Neural crest cell (in vitro differentiated cells): ENCODE measurements at regions not wholly inside any gene's neighbourhood (a gene's known extent, or its start where the extent isn't known, plus 50 kb on each side); places are given as distances from the start of the nearest gene placed in this dataset.

Experiments used
- DNase-seq: peaks from one replicate; pipeline ENCODE4 v3.0.0; 2021; ENCODE audit warnings: low read depth, mixed read lengths, low spot score
- H3K27ac Mint-ChIP-seq: one replicate; pipeline ENCODE4 v1.8.0; 2021; ENCODE audit warnings: mild to moderate bottlenecking, mixed read lengths; ENCODE audit not compliant: unreplicated experiment
- H3K27me3 Mint-ChIP-seq: 2 replicates; pipeline ENCODE4 v1.8.0; 2021; ENCODE audit warnings: low read depth, mild to moderate bottlenecking, mixed read lengths
- H3K36me3 Mint-ChIP-seq: 2 replicates; pipeline ENCODE4 v1.8.0; 2021; ENCODE audit warnings: low read depth, mild to moderate bottlenecking, mixed read lengths
- H3K4me1 Mint-ChIP-seq: 2 replicates; pipeline ENCODE4 v1.8.0; 2021; ENCODE audit warnings: mixed read lengths
- H3K4me3 Mint-ChIP-seq: one replicate; pipeline ENCODE4 v1.8.0; 2021; ENCODE audit warnings: mild to moderate bottlenecking, mixed read lengths
- H3K9me3 Mint-ChIP-seq: 2 replicates; pipeline ENCODE4 v1.8.0; 2021; ENCODE audit warnings: mixed read lengths
- TF ChIP-seq, protein P1 (sequence below): fragments of 200-600 bp; sonication (generic); conservative IDR thresholded peaks from 2 replicates; pipeline ENCODE4 v1.5.0; 2021; ENCODE audit warnings: antibody characterized with exemption, mild to moderate bottlenecking

DNA sequence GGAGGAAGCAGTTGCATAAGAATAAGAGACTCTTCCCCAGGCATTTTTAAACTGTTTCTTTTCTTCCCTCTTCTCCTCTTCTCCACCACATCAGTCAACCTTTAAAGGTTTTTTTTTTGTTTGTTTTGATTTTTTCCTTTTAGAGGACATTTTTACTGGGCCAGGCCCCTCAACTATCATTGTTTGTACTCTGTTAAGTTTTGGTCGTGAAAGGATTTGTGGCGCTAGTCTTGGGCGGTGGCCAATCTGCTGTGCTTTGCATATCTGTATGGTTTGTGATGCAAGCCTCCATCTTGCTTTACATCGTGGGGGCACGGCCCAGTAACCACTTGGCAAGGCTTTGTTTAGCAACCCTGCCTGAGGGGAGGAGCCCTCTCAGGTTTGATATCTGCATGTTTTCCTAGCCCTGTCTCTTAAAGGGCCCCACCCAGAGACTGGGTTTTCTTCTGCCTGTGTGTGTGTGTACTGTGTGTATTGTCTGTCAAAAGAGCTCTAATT lies 101.9 kb upstream of the SLITRK2 start:
- no peaks in the 10 kb centered on the region for H3K27me3 Mint-ChIP-seq
- DNase-seq: no peak
- peaks cover 19% of the 10 kb centered on the region for H3K9me3 Mint-ChIP-seq
- H3K27ac Mint-ChIP-seq: no peak overlapping the region
- H3K4me1 Mint-ChIP-seq: no peaks in the 10 kb centered on the region
- no peak overlapping the region for H3K4me3 Mint-ChIP-seq
- TF ChIP-seq, protein P1, sequence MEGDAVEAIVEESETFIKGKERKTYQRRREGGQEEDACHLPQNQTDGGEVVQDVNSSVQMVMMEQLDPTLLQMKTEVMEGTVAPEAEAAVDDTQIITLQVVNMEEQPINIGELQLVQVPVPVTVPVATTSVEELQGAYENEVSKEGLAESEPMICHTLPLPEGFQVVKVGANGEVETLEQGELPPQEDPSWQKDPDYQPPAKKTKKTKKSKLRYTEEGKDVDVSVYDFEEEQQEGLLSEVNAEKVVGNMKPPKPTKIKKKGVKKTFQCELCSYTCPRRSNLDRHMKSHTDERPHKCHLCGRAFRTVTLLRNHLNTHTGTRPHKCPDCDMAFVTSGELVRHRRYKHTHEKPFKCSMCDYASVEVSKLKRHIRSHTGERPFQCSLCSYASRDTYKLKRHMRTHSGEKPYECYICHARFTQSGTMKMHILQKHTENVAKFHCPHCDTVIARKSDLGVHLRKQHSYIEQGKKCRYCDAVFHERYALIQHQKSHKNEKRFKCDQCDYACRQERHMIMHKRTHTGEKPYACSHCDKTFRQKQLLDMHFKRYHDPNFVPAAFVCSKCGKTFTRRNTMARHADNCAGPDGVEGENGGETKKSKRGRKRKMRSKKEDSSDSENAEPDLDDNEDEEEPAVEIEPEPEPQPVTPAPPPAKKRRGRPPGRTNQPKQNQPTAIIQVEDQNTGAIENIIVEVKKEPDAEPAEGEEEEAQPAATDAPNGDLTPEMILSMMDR: no peak
- no peaks in the 10 kb centered on the region for H3K36me3 Mint-ChIP-seq

DNA sequence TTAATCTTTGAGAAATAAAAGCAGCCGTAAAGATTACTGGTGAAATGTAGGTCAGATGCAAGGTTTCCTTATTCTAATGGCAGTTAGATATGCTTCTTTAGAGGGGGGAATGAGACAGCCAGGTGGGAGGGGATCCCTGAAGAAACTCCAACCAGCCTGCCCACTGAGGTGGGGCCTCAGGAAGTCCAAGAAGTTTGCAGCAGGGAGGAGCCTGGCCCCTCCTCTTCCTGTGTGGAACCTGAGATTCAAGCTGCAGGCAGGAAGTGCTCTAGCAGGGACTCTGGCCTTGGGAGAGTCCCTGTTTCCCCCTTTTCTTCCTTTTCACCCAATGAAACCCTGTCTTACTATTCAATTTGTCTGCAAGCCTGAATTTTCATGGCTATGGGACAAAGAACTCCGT lies 101.4 kb upstream of the SLITRK2 start:
- no peak for DNase-seq
- Mint-ChIP-seq H3K36me3 (no peaks in the 10 kb centered on the region), H3K27me3 (no peaks in the 10 kb centered on the region), H3K4me3 (no peak overlapping the region), H3K9me3 (peaks cover 19% of the 10 kb centered on the region), H3K27ac (no peak overlapping the region), H3K4me1 (no peaks in the 10 kb centered on the region)
- TF ChIP-seq, protein P1: no peak

DNA sequence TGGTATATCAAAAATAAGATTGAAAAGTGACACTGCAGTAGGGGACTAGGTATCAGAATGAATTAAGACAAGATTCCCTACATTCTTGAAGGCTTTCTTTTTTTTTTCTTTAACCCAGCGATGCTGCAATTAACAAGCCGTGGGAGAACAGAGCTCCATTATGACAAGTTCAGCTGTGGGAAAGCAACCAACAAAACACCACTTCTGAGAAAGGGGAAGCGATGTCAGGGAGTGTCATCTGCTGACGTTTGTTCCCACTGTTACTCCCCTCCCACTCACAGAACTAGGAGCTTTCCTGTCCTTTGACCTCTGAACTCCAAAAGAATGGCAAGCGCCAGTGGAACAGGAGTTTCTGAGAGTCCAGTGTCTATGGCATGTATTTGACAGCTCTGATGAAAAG lies 90.2 kb upstream of the SLITRK2 start:
- Mint-ChIP-seq H3K4me3 (peak overlapping the region; percentile 27), H3K27ac (peak overlapping the region; percentile 91), H3K4me1 (peaks cover 40% of the 10 kb centered on the region), H3K36me3 (peaks cover 3% of the 10 kb centered on the region), H3K9me3 (peaks cover 15% of the 10 kb centered on the region), H3K27me3 (no peaks in the 10 kb centered on the region)
- DNase-seq: no peak
- TF ChIP-seq, protein P1: no peak

DNA sequence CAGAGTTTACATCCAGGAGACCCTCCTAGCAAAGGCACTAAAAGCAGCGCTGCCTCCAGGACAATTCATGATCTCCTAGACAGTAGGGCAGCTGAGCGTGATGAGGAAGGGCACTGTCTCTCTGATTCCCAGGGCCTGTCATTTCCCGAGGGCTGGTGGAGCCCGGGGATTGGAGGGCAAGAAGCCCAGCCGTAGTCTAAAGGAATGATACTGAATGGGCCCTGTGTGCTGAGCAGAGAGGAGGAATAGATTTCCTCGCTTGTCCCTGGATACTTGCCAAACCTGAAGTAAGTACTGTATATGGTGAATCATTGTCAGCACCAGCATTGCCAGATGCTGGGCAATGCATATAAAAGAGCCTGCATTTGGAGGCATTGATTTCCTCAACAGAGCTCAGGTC lies 88.0 kb upstream of the SLITRK2 start:
- Mint-ChIP-seq H3K27me3 (no peaks in the 10 kb centered on the region), H3K9me3 (peaks cover 11% of the 10 kb centered on the region), H3K36me3 (no peaks in the 10 kb centered on the region), H3K4me3 (no peak overlapping the region), H3K4me1 (peaks cover 40% of the 10 kb centered on the region), H3K27ac (peak overlapping the region; percentile 6)
- TF ChIP-seq, protein P1: no peak
- no peak for DNase-seq

DNA sequence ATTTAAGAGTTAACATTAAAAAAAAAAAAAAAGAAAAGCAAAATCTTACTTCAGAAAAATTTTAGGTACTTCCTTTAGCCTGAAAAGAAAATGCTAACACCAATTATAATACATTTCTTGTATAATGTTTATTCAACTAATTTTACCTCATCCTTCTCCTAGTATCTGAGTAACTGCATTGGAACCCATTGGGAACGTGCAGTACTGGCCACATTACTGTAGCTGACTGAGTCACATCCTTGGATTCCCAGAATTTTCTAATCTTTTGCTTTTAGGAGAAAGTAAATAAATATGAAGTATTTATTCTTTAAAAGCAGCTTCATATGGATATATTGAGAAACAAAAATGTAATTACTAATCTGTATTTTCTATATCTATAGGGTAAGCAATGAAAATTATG lies 82.6 kb upstream of the SLITRK2 start:
- DNase-seq: no peak
- no peaks in the 10 kb centered on the region for H3K27me3 Mint-ChIP-seq
- TF ChIP-seq, protein P1: no peak
- H3K4me3 Mint-ChIP-seq: no peak overlapping the region
- no peak overlapping the region for H3K27ac Mint-ChIP-seq
- H3K36me3 Mint-ChIP-seq: no peaks in the 10 kb centered on the region
- peaks cover 14% of the 10 kb centered on the region for H3K9me3 Mint-ChIP-seq
- H3K4me1 Mint-ChIP-seq: peaks cover 5% of the 10 kb centered on the region

DNA sequence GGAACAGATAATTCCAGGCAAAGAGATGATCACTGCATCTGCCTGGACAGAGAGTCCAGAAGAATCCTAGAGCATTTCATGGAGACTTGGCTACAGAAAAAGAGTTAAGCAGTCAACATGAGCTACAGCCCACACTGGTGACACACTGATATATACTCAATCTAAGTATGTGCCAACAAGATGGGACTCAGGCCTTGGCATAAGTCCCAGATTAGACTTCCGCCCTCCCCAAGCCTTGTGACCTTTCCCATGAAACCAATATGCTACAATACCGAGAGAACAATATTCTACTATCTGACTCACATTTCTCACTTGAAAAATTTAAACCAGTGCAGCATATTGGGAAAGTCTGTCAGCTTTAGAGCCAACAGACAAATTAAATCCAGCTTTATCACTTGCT lies 65.7 kb upstream of the SLITRK2 start:
- peaks cover 7% of the 10 kb centered on the region for H3K36me3 Mint-ChIP-seq

More for the DNA sequence above, 65.7 kb upstream of the SLITRK2 start:
- DNase-seq: no peak
- H3K27me3 Mint-ChIP-seq: no peaks in the 10 kb centered on the region
- H3K27ac Mint-ChIP-seq: no peak overlapping the region
- H3K4me1 Mint-ChIP-seq: no peaks in the 10 kb centered on the region
- TF ChIP-seq, protein P1: no peak
- H3K4me3 Mint-ChIP-seq: no peak overlapping the region
- H3K9me3 Mint-ChIP-seq: peaks cover 13% of the 10 kb centered on the region
